ENCODE measurements at regions not wholly inside any gene's neighbourhood (a gene's known extent, or its start where the extent isn't known, plus 50 kb on each side); places are given as distances from the start of the nearest gene placed in this dataset.

- H3K4me1 ChIP-seq (ENCODE audit: control insufficient read depth, extremely low read depth, insufficient read depth, low read length): no peaks in the 10 kb centered on the region
- no peaks in the 10 kb centered on the region for H3K9me3 ChIP-seq (replicated peaks; ENCODE audit: control insufficient read depth, insufficient read depth, low read length)
- no peak overlapping the region for H2AFZ ChIP-seq (ENCODE audit: low read depth, low read length)
- ChIA-PET POLR2A (no interaction called here), CTCF (no interaction called here)
- H3K79me2 ChIP-seq (ENCODE audit: control insufficient read depth, insufficient read depth, low read length): no peaks in the 10 kb centered on the region
- FAIRE-seq: no peak
- intact Hi-C loops (cut with micrococcal nuclease): no loop called here
- no peak overlapping the region for H3K4me3 ChIP-seq (replicated peaks in 1 of 3; ENCODE audit: insufficient read depth in 1 of 3, low read depth in 1 of 3, low read length in 3 of 3)
- H3K27me3 ChIP-seq (ENCODE audit: control insufficient read depth in 2 of 2, insufficient read depth in 2 of 2, low read length in 2 of 2): peaks cover 3 to 8% of the 10 kb centered on the region in 2 experiments
- no peak overlapping the region for H3K27ac ChIP-seq (ENCODE audit: insufficient read depth, low read depth, low read length)
- no peaks in the 10 kb centered on the region for H4K20me1 ChIP-seq (replicated peaks; ENCODE audit: control insufficient read depth, extremely low read depth, insufficient read depth, low read length)
- no peak overlapping the region for H3K4me2 ChIP-seq (ENCODE audit: insufficient read depth, low read length)
- H3K36me3 ChIP-seq (ENCODE audit: control insufficient read depth in 2 of 2, extremely low read depth in 1 of 2, insufficient read depth in 2 of 2, low read length in 2 of 2): no peaks in the 10 kb centered on the region
- H3K9ac ChIP-seq (replicated peaks; ENCODE audit: extremely low read depth, insufficient read depth, low read length): no peak overlapping the region
- no peaks in the 10 kb centered on the region for H3K9me1 ChIP-seq (replicated peaks; ENCODE audit: control insufficient read depth, extremely low read depth, insufficient read depth, low read length)
- TF ChIP-seq FOS (IDR thresholded peaks at IDR 0.05; ENCODE audit: borderline replicate concordance, insufficient read depth, low read length): peak; percentile 32
- TF ChIP-seq MYC (IDR thresholded peaks at IDR 0.05; ENCODE audit: low read depth, low read length): no peak
- no TSS peak for BruUV-seq (replicated peaks)
- no peak for DNase-seq (ENCODE audit: low read depth, low spot score)
- dilution Hi-C loops (cut with MboI; ENCODE audit: extremely low pct_ligation_motif_present, low sequenced_read_pairs): no loop called here
Observed at GRCh38 chr11:11731311-11732083, 109.7 kb upstream of the GALNT18 start.

- dilution Hi-C loops (cut with MboI; ENCODE audit: extremely low pct_ligation_motif_present, low sequenced_read_pairs): no loop called here
- H3K9ac ChIP-seq (replicated peaks; ENCODE audit: extremely low read depth, insufficient read depth, low read length): no peak overlapping the region
- no peak overlapping the region for H3K4me3 ChIP-seq (replicated peaks in 1 of 3; ENCODE audit: insufficient read depth in 1 of 3, low read depth in 1 of 3, low read length in 3 of 3)
- TF ChIP-seq POLR2AphosphoS5 (IDR thresholded peaks at IDR 0.05; ENCODE audit: insufficient read depth, low read depth, low read length): no peak
- TF ChIP-seq FOS (IDR thresholded peaks at IDR 0.05; ENCODE audit: borderline replicate concordance, insufficient read depth, low read length): no peak
- TF ChIP-seq EZH2 (IDR thresholded peaks at IDR 0.05; ENCODE audit: borderline replicate concordance, low read depth, low read length, severe bottlenecking): no peak
- TF ChIP-seq MAX (IDR thresholded peaks at IDR 0.05; ENCODE audit: insufficient read depth, insufficient read length): no peak
- TF ChIP-seq MYC (IDR thresholded peaks at IDR 0.05; ENCODE audit: low read depth, low read length): no peak
- TF ChIP-seq GATA2 (IDR thresholded peaks at IDR 0.05; ENCODE audit: insufficient read depth, insufficient read length, low read depth, low read length): no peak
- H3K4me1 ChIP-seq (ENCODE audit: control insufficient read depth, extremely low read depth, insufficient read depth, low read length): no peaks in the 10 kb centered on the region
- H3K27me3 ChIP-seq (ENCODE audit: control insufficient read depth in 2 of 2, insufficient read depth in 2 of 2, low read length in 2 of 2): peaks cover 0 to 3% of the 10 kb centered on the region in 2 experiments
- H3K9me3 ChIP-seq (replicated peaks; ENCODE audit: control insufficient read depth, insufficient read depth, low read length): no peaks in the 10 kb centered on the region
- no peak overlapping the region for H2AFZ ChIP-seq (ENCODE audit: low read depth, low read length)
- H4K20me1 ChIP-seq (replicated peaks; ENCODE audit: control insufficient read depth, extremely low read depth, insufficient read depth, low read length): no peaks in the 10 kb centered on the region
- BruUV-seq (replicated peaks): no TSS peak
- H3K79me2 ChIP-seq (ENCODE audit: control insufficient read depth, insufficient read depth, low read length): no peaks in the 10 kb centered on the region
- no peak for DNase-seq (ENCODE audit: low read depth, low spot score)
- H3K9me1 ChIP-seq (replicated peaks; ENCODE audit: control insufficient read depth, extremely low read depth, insufficient read depth, low read length): no peaks in the 10 kb centered on the region
- intact Hi-C loops (cut with micrococcal nuclease): no loop called here
- no peak overlapping the region for H3K4me2 ChIP-seq (ENCODE audit: insufficient read depth, low read length)
- H3K36me3 ChIP-seq (ENCODE audit: control insufficient read depth in 2 of 2, extremely low read depth in 1 of 2, insufficient read depth in 2 of 2, low read length in 2 of 2): no peaks in the 10 kb centered on the region
- no peak overlapping the region for H3K27ac ChIP-seq (ENCODE audit: insufficient read depth, low read depth, low read length)
- POLR2A ChIA-PET: no interaction called here
- CTCF ChIA-PET: no interaction called here
- FAIRE-seq: no peak
Observed at GRCh38 chr11:11728386-11728785, 106.6 kb upstream of the GALNT18 start.

Data from endothelial cell of umbilical vein (primary cell).